ENCODE measurements at regions not wholly inside any gene's neighbourhood (a gene's known extent, or its start where the extent isn't known, plus 50 kb on each side); places are given as distances from the start of the nearest gene placed in this dataset.

DNA sequence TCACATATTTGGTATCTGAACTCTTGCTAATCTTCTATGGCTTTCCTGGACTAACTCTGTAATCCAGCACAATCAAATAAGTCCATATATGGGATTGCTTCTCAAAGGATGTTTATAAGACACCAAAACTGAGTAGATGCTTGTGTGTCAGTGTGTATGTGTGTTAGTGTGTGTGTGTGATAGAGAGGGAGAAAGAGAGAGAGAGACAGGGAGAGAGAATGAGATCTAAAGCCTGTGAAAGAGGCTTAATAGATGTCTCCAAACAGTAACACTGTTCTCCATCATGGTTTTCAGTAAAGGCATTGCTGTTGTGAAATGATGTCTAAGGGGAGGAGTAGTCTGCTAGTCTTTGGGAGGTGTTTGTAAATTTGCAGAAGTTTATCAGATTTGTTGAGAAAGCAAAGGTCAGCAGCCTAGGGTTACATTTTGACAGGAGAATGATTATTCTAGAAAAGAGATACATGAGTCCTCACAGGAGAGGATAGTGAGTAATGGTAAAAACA lies 73.9 kb upstream of the MLIP start:
- no peak for TF ChIP-seq CTCF (conservative IDR thresholded peaks at IDR 0.05; ENCODE audit: low read length)
- no peak for TF ChIP-seq EZH2phosphoT487 (IDR thresholded peaks at IDR 0.05; ENCODE audit: borderline replicate concordance, low read depth, low read length)
